RPMI7951 (cell line): ENCODE measurements at regions not wholly inside any gene's neighbourhood (a gene's known extent, or its start where the extent isn't known, plus 50 kb on each side); places are given as distances from the start of the nearest gene placed in this dataset.

Source experiments
- DNase-seq: peaks from one replicate; pipeline ENCODE4 v3.0.0-alpha.2; 2012; ENCODE audit warnings: low read depth

GRCh38 chr9:111149018-111149759 lies 110.9 kb upstream of the LPAR1 start:
- DNase-seq = peak; percentile 39

- peak; percentile 69 for DNase-seq
Measured at GRCh38 chr9:111148052-111149017, 110.1 kb upstream of the LPAR1 start.

- no peak for DNase-seq
Measured at GRCh38 chr9:111147041-111147440, 108.8 kb upstream of the LPAR1 start.

GRCh38 chr9:111144741-111145140 lies 106.5 kb upstream of the LPAR1 start:
- no peak for DNase-seq

- no peak for DNase-seq
Measured at GRCh38 chr9:111136180-111136579, 97.9 kb upstream of the LPAR1 start.

GRCh38 chr9:111131211-111131610 lies 92.9 kb upstream of the LPAR1 start:
- DNase-seq = no peak

GRCh38 chr9:111120526-111120925 lies 82.3 kb upstream of the LPAR1 start:
- peak; percentile 66 for DNase-seq

GRCh38 chr9:111118256-111118948 lies 80.1 kb upstream of the LPAR1 start:
- DNase-seq = no peak

GRCh38 chr9:111114486-111114885 lies 76.2 kb upstream of the LPAR1 start:
- no peak for DNase-seq

- DNase-seq = no peak
Measured at GRCh38 chr9:111113712-111114111, 75.4 kb upstream of the LPAR1 start.

GRCh38 chr9:111110805-111111204 lies 72.5 kb upstream of the LPAR1 start:
- DNase-seq = no peak

- peak; percentile 87 for DNase-seq
Measured at GRCh38 chr9:111108946-111109345, 70.7 kb upstream of the LPAR1 start.

GRCh38 chr9:111107141-111107540 lies 68.9 kb upstream of the LPAR1 start:
- DNase-seq = no peak

GRCh38 chr9:111106202-111106601 lies 67.9 kb upstream of the LPAR1 start:
- no peak for DNase-seq

- no peak for DNase-seq
Measured at GRCh38 chr9:111102793-111103464, 64.7 kb upstream of the LPAR1 start.

GRCh38 chr9:111099199-111100008 lies 61.1 kb upstream of the LPAR1 start:
- DNase-seq = peak; percentile 76

- DNase-seq = no peak
Measured at GRCh38 chr9:111098093-111098492, 59.8 kb upstream of the LPAR1 start.

GRCh38 chr9:111096051-111096450 lies 57.8 kb upstream of the LPAR1 start:
- no peak for DNase-seq

- DNase-seq = no peak
Measured at GRCh38 chr9:111095441-111095840, 57.2 kb upstream of the LPAR1 start.

- DNase-seq = no peak
Measured at GRCh38 chr9:111094958-111095357, 56.7 kb upstream of the LPAR1 start.

GRCh38 chr9:111094433-111094924 lies 56.2 kb upstream of the LPAR1 start:
- DNase-seq = peak; percentile 82
